K562 (cell line): ENCODE measurements at regions not wholly inside any gene's neighbourhood (a gene's known extent, or its start where the extent isn't known, plus 50 kb on each side); places are given as distances from the start of the nearest gene placed in this dataset.

Source experiments
- ATAC-seq: fragments of 200-7000 bp; cut with Tn5 transposase; 3 replicates; pipeline ENCODE4 v1.9.1; 2020; ENCODE audit warnings: moderate library complexity
- BruUV-seq: library from RNA; stranded (reverse); fragments of 400-500 nt; replicated peaks from 2 replicates; lab custom pipeline; 2021; lab: Mats Ljungman, UMichigan
- CTCF ChIA-PET: fragments of 300-600 bp; formaldehyde crosslinking; extraction: SDS; loops from one replicate; lab custom pipeline; 2021; ENCODE audit warnings: low intra/inter-chr PET ratio; lab: Yijun Ruan, JAX
- POLR2A ChIA-PET: fragments of 300-600, 350-650 bp; sonication (Branson Sonifier 250); formaldehyde crosslinking; extraction: SDS; loops from one replicate; lab custom pipeline; 2021; ENCODE audit warnings: antibody characterized with exemption, inconsistent platforms; lab: Yijun Ruan, JAX
- DNase-seq, 4 experiments: peaks; one replicate each; pipeline versions ENCODE4 v3.0.0 to v3.0.0-alpha.2; 2011 to 2018; ENCODE audit warnings: low spot score in 3 of 4, mixed read lengths in 3 of 4; ENCODE audit errors: extremely low read depth in 1 of 4
- FAIRE-seq: peaks from 2 replicates; lab custom pipeline; 2011; peaks lifted over from hg19 to GRCh38; lab: Jason Lieb, UNC
- H2AFZ ChIP-seq: 2 replicates; pipeline ENCODE4 v1.6.0; 2011; ENCODE audit warnings: low read depth, low read length, control low read depth, inconsistent platforms
- H3K27ac ChIP-seq: fragments of 200-600 bp; 3 replicates; pipeline ENCODE4 v1.8.0; 2011; ENCODE audit warnings: low read depth, mild to moderate bottlenecking, control low read depth, inconsistent platforms, low read length, moderate library complexity, mixed read lengths; ENCODE audit errors: extremely low read depth
- H3K27me3 ChIP-seq, 2 experiments: fragments of 300-600 bp in 1 of 2; 2 replicates in 1 of 2; 3 replicates in 1 of 2; pipeline versions ENCODE4 v1.6.0 to v1.8.0; 2011; ENCODE audit warnings: inconsistent platforms in 2 of 2, low read length in 2 of 2, mild to moderate bottlenecking in 1 of 2, mixed read lengths in 1 of 2, moderate library complexity in 1 of 2; ENCODE audit not compliant: control insufficient read depth in 2 of 2, insufficient read depth in 2 of 2
- H3K36me3 ChIP-seq: fragments of 300-600 bp; 3 replicates; pipeline ENCODE4 v1.8.0; 2011; ENCODE audit warnings: mild to moderate bottlenecking, low read length, inconsistent platforms; ENCODE audit not compliant: control insufficient read depth, insufficient read depth
- H3K4me1 ChIP-seq, 2 experiments: fragments of 200-600 bp in 1 of 2; replicated peaks in 1 of 2; 2 replicates in 1 of 2; 3 replicates in 1 of 2; pipeline versions ENCODE4 v1.5.1 to v1.8.0; 2011; ENCODE audit warnings: inconsistent platforms in 2 of 2, low read length in 2 of 2, mild to moderate bottlenecking in 1 of 2, mixed read lengths in 1 of 2, moderate library complexity in 1 of 2; ENCODE audit not compliant: control insufficient read depth in 2 of 2, insufficient read depth in 2 of 2
- H3K4me2 ChIP-seq: 2 replicates; pipeline ENCODE4 v1.6.1; 2011; ENCODE audit warnings: low read length, control low read depth, inconsistent platforms, mixed read lengths; ENCODE audit not compliant: insufficient read depth
- H3K4me3 ChIP-seq: fragments of 200-600 bp; sonication (generic), shearing (Covaris generic); 2 replicates; pipeline ENCODE4 v1.5.1; 2016; ENCODE audit warnings: control low read depth, inconsistent platforms
- H3K79me2 ChIP-seq: fragments of 200-600 bp; 3 replicates; pipeline ENCODE4 v1.8.0; 2011; ENCODE audit warnings: low read length, inconsistent platforms; ENCODE audit not compliant: control insufficient read depth, insufficient read depth
- H3K9ac ChIP-seq, 2 experiments: 2 replicates each; pipeline versions ENCODE4 v1.6.0 to v1.6.1; 2011; ENCODE audit warnings: low read depth in 2 of 2, low read length in 2 of 2, control low read depth in 1 of 2, inconsistent platforms in 1 of 2, mild to moderate bottlenecking in 1 of 2, mixed read lengths in 1 of 2; ENCODE audit not compliant: insufficient read depth in 1 of 2
- H3K9me1 ChIP-seq: one replicate; pipeline ENCODE4 v1.6.0; 2011; ENCODE audit warnings: inconsistent platforms, mild to moderate bottlenecking, low read length, moderate library complexity; ENCODE audit not compliant: control insufficient read depth, insufficient read depth
- H3K9me3 ChIP-seq: replicated peaks from 2 replicates; pipeline ENCODE4 v1.5.1; 2011; ENCODE audit warnings: low read depth, low read length, inconsistent platforms; ENCODE audit not compliant: control insufficient read depth, insufficient read depth
- H4K20me1 ChIP-seq: replicated peaks from 2 replicates; pipeline ENCODE4 v1.6.1; 2011; ENCODE audit warnings: low read length, inconsistent platforms, mixed read lengths; ENCODE audit not compliant: control insufficient read depth, insufficient read depth
- C11orf30 ChIP-seq: fragments of 450-650 bp; IDR thresholded peaks from 2 replicates; pipeline ENCODE4 v1.6.1; 2016; ENCODE audit warnings: low read depth, mild to moderate bottlenecking
- CCNT2 ChIP-seq: IDR thresholded peaks from 2 replicates; pipeline ENCODE4 v1.6.1; 2011; ENCODE audit warnings: borderline replicate concordance, low read depth, mild to moderate bottlenecking, moderate library complexity, mixed read lengths, low read length; ENCODE audit not compliant: insufficient read length; ENCODE audit errors: extremely low read depth
- HDAC8 ChIP-seq: fragments of 450-650 bp; IDR thresholded peaks from 2 replicates; pipeline ENCODE4 v1.6.1; 2016; ENCODE audit warnings: mild to moderate bottlenecking, missing genetic modification characterization, moderate library complexity, missing compliant biosample characterization
- HMBOX1 ChIP-seq: sonication (generic); IDR thresholded peaks from 2 replicates; pipeline ENCODE4 v1.6.1; 2016
- HMGN3 ChIP-seq: IDR thresholded peaks from 2 replicates; pipeline ENCODE4 v1.6.1; 2011; ENCODE audit warnings: borderline replicate concordance, low read depth, mild to moderate bottlenecking, mixed read lengths, low read length; ENCODE audit not compliant: insufficient read length; ENCODE audit errors: extremely low read depth
- PHB ChIP-seq: fragments of 250-450 bp; sonication (Bioruptor Pico); IDR thresholded peaks from 2 replicates; pipeline ENCODE4 v1.5.0; 2021
- POU5F1 ChIP-seq: fragments of 150-350 bp; IDR thresholded peaks from 2 replicates; pipeline ENCODE4 v1.6.1; 2014; ENCODE audit warnings: borderline replicate concordance, low read length, low read depth, mild to moderate bottlenecking; ENCODE audit not compliant: partially characterized antibody
- TEAD1 ChIP-seq, 2 experiments: fragments of 450-650 bp in 1 of 2; sonication (generic) in 1 of 2; formaldehyde crosslinking; IDR thresholded peaks; 2 replicates each; pipeline versions ENCODE4 v1.4.0 to v1.8.0; 2020 to 2022; ENCODE audit warnings: mild to moderate bottlenecking in 2 of 2, missing genetic modification reagents in 1 of 2
- TEAD2 ChIP-seq: fragments of 450-650 bp; IDR thresholded peaks from 2 replicates; pipeline ENCODE4 v1.6.1; 2016; ENCODE audit warnings: missing genetic modification characterization, control low read depth, missing compliant biosample characterization
- ZKSCAN8 ChIP-seq: fragments of 200-800 bp; sonication (Bioruptor generic); IDR thresholded peaks from 2 replicates; pipeline ENCODE4 v1.6.1; 2016; ENCODE audit warnings: missing genetic modification characterization, missing compliant biosample characterization
- ZNF282 ChIP-seq: sonication (generic); formaldehyde crosslinking; IDR thresholded peaks from 2 replicates; pipeline ENCODE4 v1.8.1; 2023; ENCODE audit warnings: missing genetic modification reagents
- ZNF324 ChIP-seq: fragments of 250-450 bp; sonication (Bioruptor Pico); IDR thresholded peaks from 2 replicates; pipeline ENCODE4 v1.4.0; 2020; ENCODE audit warnings: mild to moderate bottlenecking
- WGBS: fragments of 100-300 bp; shearing (Covaris generic); methylation state at CpG from one replicate; pipeline ENCODE4 v1.1.6; 2016; ENCODE audit warnings: low coverage, mixed read lengths; ENCODE audit not compliant: insufficient coverage; ENCODE audit errors: missing lambda C conversion rate; 5-methylcytosine and 5-hydroxymethylcytosine counted together
- in situ Hi-C: fragments of 300-500 bp; cut with MboI; formaldehyde crosslinking; loops from 4 replicates; pipeline ENCODE4 v1.15.0; 2018; ENCODE audit warnings: inconsistent platforms, mixed read lengths
- intact Hi-C: fragments of 100-400 bp; cut with micrococcal nuclease; formaldehyde crosslinking; loops from 2 replicates; pipeline ENCODE4 v1.14.2; 2022
- TF ChIP-seq, protein P1 (sequence below): sonication (generic); formaldehyde crosslinking; IDR thresholded peaks from 2 replicates; pipeline ENCODE4 v1.8.0; 2022; ENCODE audit warnings: missing genetic modification reagents, mild to moderate bottlenecking, borderline replicate concordance
- TF ChIP-seq, protein P2 (sequence below), 3 experiments: IDR thresholded peaks in 2 of 3; conservative IDR thresholded peaks in 1 of 3; 2 replicates each; pipeline ENCODE4 v1.5.1; 2011 to 2012; ENCODE audit warnings: low read length in 3 of 3, mild to moderate bottlenecking in 3 of 3, control low read depth in 2 of 3, improper control_type of control experiment in 1 of 3, inconsistent platforms in 1 of 3, low read depth in 1 of 3, mixed read lengths in 1 of 3, moderate library complexity in 1 of 3; ENCODE audit not compliant: insufficient read depth in 2 of 3

DNA sequence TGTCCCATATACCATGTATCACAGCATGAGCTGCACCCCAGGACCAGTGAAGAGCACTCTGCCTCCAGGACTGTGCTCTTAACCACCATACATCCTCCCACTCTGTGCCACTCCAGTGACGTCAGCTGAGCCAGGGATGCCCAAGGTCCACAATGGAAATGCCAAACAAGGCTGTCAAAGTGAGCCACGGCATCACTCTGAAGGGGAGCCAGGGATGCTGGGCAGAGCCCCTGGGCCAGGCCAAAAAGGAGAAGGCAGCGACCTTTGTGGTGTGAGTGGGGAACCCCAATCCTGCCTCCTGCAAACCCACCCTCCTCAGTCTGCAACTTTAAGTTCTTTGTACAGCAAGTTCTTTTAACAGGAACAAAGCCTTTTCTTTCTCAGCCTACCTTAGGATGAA lies 242.7 kb downstream of the SYK start:
- H3K27ac ChIP-seq = no peak overlapping the region
- no peaks in the 10 kb centered on the region for H3K36me3 ChIP-seq
- CTCF ChIA-PET = no interaction called here
- H3K4me1 ChIP-seq = no peaks in the 10 kb centered on the region
- DNase-seq (no peak), ATAC-seq (no peak)
- no TSS peak for BruUV-seq
- no peaks in the 10 kb centered on the region for H3K79me2 ChIP-seq
- H4K20me1 ChIP-seq = no peaks in the 10 kb centered on the region
- H3K4me2 ChIP-seq = no peak overlapping the region
- no peak overlapping the region for H3K9ac ChIP-seq
- H3K9me3 ChIP-seq = no peaks in the 10 kb centered on the region
- H3K9me1 ChIP-seq = no peaks in the 10 kb centered on the region
- peaks cover 0 to 44% of the 10 kb centered on the region in 2 experiments; a peak in 3 of 5 replicates for H3K27me3 ChIP-seq
- TF ChIP-seq HMBOX1 (no peak), ZKSCAN8 (CRISPR knock-in tag) (no peak), ZNF282 (CRISPR knock-in tag) (no peak), HMGN3 (no peak), C11orf30 (no peak), CCNT2 (no peak), TEAD1 (CRISPR knock-in tag; IDR thresholded peaks at IDR 0.05) (no peak), ZNF324 (no peak), HDAC8 (tag) (no peak), TEAD2 (tag) (no peak), POU5F1 (no peak), PHB (CRISPR knock-in tag) (no peak)
- TF ChIP-seq, protein P1, sequence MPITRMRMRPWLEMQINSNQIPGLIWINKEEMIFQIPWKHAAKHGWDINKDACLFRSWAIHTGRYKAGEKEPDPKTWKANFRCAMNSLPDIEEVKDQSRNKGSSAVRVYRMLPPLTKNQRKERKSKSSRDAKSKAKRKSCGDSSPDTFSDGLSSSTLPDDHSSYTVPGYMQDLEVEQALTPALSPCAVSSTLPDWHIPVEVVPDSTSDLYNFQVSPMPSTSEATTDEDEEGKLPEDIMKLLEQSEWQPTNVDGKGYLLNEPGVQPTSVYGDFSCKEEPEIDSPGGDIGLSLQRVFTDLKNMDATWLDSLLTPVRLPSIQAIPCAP (CRISPR knock-in tag) = no peak
- TF ChIP-seq, protein P2, sequence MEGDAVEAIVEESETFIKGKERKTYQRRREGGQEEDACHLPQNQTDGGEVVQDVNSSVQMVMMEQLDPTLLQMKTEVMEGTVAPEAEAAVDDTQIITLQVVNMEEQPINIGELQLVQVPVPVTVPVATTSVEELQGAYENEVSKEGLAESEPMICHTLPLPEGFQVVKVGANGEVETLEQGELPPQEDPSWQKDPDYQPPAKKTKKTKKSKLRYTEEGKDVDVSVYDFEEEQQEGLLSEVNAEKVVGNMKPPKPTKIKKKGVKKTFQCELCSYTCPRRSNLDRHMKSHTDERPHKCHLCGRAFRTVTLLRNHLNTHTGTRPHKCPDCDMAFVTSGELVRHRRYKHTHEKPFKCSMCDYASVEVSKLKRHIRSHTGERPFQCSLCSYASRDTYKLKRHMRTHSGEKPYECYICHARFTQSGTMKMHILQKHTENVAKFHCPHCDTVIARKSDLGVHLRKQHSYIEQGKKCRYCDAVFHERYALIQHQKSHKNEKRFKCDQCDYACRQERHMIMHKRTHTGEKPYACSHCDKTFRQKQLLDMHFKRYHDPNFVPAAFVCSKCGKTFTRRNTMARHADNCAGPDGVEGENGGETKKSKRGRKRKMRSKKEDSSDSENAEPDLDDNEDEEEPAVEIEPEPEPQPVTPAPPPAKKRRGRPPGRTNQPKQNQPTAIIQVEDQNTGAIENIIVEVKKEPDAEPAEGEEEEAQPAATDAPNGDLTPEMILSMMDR (IDR thresholded peaks at IDR 0.05 in 2 of 3, conservative IDR thresholded peaks at IDR 0.05 in 1 of 3; ENCODE audit: insufficient read depth in 2 of 3, low read depth in 1 of 3, low read length in 3 of 3) = no peak
- TF ChIP-seq, all 486 proteins: peak for 0
- intact Hi-C loops = no loop called here
- Histone ChIP-seq H3K4me3 (no peak overlapping the region), H2AFZ (no peak overlapping the region)
- 0% methylated on average over 3 of the region's 3 CpGs for WGBS
- POLR2A ChIA-PET = interaction anchor here (0.6 kb wide), 1 partner anchor 17 kb away, joined by 3 read pairs; no protein-coding TSS in a partner anchor
- in situ Hi-C loops = no loop called here
- FAIRE-seq = no peak
